ENCODE measurements at regions not wholly inside any gene's neighbourhood (a gene's known extent, or its start where the extent isn't known, plus 50 kb on each side); places are given as distances from the start of the nearest gene placed in this dataset.

DNA sequence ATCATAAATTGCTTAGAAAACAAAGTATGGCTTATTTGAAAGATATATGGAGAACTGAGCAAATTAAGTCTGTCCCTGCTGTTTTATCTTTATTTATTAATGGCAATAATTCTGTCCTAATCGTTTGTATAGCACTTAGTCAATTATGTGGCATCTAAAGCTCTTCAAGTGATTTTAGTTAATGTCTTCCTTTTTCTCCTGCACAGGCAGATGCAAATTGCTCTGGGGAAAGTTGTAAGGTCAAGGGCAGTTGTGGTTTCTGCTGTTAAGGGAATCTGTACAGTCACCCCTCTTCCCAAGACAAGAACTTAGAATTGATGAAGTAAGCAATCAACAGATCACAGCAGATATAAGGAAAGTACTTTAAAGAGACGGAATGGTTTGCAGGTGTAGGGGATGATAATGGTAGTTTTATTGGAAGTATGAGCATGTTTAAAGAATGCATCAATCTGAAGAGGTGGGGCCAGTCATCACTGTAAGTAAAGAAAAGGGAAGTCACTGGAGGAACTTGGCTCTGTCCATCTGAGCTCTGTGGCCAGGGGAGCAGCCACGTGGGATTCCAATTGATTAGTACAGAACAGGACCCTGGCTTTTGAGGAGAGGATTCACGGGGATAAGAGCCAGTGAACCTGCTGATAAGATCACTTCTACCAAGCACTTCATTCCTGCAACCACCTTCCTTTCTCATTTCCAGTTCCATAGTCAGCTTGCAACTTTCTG is 116.0 kb upstream of the KCNJ6 start:
- TF ChIP-seq, protein P1, sequence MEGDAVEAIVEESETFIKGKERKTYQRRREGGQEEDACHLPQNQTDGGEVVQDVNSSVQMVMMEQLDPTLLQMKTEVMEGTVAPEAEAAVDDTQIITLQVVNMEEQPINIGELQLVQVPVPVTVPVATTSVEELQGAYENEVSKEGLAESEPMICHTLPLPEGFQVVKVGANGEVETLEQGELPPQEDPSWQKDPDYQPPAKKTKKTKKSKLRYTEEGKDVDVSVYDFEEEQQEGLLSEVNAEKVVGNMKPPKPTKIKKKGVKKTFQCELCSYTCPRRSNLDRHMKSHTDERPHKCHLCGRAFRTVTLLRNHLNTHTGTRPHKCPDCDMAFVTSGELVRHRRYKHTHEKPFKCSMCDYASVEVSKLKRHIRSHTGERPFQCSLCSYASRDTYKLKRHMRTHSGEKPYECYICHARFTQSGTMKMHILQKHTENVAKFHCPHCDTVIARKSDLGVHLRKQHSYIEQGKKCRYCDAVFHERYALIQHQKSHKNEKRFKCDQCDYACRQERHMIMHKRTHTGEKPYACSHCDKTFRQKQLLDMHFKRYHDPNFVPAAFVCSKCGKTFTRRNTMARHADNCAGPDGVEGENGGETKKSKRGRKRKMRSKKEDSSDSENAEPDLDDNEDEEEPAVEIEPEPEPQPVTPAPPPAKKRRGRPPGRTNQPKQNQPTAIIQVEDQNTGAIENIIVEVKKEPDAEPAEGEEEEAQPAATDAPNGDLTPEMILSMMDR (IDR thresholded peaks at IDR 0.05) = no peak
- no peak for TF ChIP-seq POLR2A (IDR thresholded peaks at IDR 0.05)
